Naive thymus-derived CD4-positive, alpha-beta T cell (primary cell): ENCODE measurements at regions not wholly inside any gene's neighbourhood (a gene's known extent, or its start where the extent isn't known, plus 50 kb on each side); places are given as distances from the start of the nearest gene placed in this dataset.

Source experiments
- ATAC-seq: fragments of 150-1000 bp; cut with Tn5 transposase; 2 replicates; pipeline ENCODE4 v1.10.0; 2021; ENCODE audit warnings: mild to moderate bottlenecking, moderate library complexity
- CTCF ChIA-PET: fragments of 350-600 bp; sonication (Branson Sonifier 250); formaldehyde crosslinking; loops from one replicate; lab custom pipeline; 2021; ENCODE audit warnings: antibody characterized with exemption; lab: Charles Lee
- POLR2A ChIA-PET: fragments of 350-600 bp; sonication (Branson Sonifier 250); formaldehyde crosslinking; loops from one replicate; lab custom pipeline; 2021; ENCODE audit warnings: antibody characterized with exemption, inconsistent platforms; lab: Charles Lee
- DNase-seq, 9 donors: peaks; one replicate each; pipeline versions ENCODE4 v3.0.0 to v3.0.0-alpha.2; 2020 to 2022; ENCODE audit warnings: mixed read lengths in 1 of 9
- H3K27ac ChIP-seq: one replicate; pipeline ENCODE4 v1.7.0; 2013; ENCODE audit warnings: mild to moderate bottlenecking, low read depth, low read length, moderate library complexity
- H3K27me3 ChIP-seq, 2 donors: one replicate each; pipeline ENCODE4 v1.7.0; 2013; ENCODE audit warnings: low read length in 2 of 2, mild to moderate bottlenecking in 2 of 2, moderate library complexity in 2 of 2; ENCODE audit not compliant: control insufficient read depth in 2 of 2, insufficient read depth in 2 of 2
- H3K36me3 ChIP-seq, 3 experiments: 1 replicate in 2 of 3; 2 replicates in 1 of 3; pipeline ENCODE4 v1.7.0; 2013; ENCODE audit warnings: low read length in 3 of 3, mild to moderate bottlenecking in 3 of 3, moderate library complexity in 1 of 3; ENCODE audit not compliant: insufficient read depth in 3 of 3, control insufficient read depth in 2 of 3
- H3K4me1 ChIP-seq, 2 donors: one replicate each; pipeline ENCODE4 v1.7.0; 2013; ENCODE audit warnings: low read length in 2 of 2, mild to moderate bottlenecking in 2 of 2, moderate library complexity in 1 of 2; ENCODE audit not compliant: control insufficient read depth in 2 of 2, insufficient read depth in 2 of 2
- H3K4me3 ChIP-seq: 2 replicates; pipeline ENCODE4 v1.7.0; 2013; ENCODE audit warnings: mild to moderate bottlenecking, low read length
- H3K9me3 ChIP-seq, 3 experiments: 1 replicate in 2 of 3; 2 replicates in 1 of 3; pipeline ENCODE4 v1.7.0; 2013; ENCODE audit warnings: low read length in 3 of 3; ENCODE audit not compliant: control insufficient read depth in 2 of 3
- H3K27ac Mint-ChIP-seq, 9 donors: one replicate each; pipeline ENCODE4 v1.8.0; 2020 to 2022; ENCODE audit warnings: mixed read lengths in 9 of 9, mild to moderate bottlenecking in 8 of 9, moderate library complexity in 5 of 9, inconsistent platforms in 2 of 9
- H3K27me3 Mint-ChIP-seq, 5 donors: one replicate each; pipeline ENCODE4 v1.8.0; 2021 to 2022; ENCODE audit warnings: mixed read lengths in 5 of 5, mild to moderate bottlenecking in 1 of 5
- H3K36me3 Mint-ChIP-seq, 5 donors: one replicate each; pipeline ENCODE4 v1.8.0; 2020 to 2022; ENCODE audit warnings: mixed read lengths in 5 of 5, mild to moderate bottlenecking in 3 of 5, inconsistent platforms in 1 of 5
- H3K4me1 Mint-ChIP-seq, 7 donors: one replicate each; pipeline ENCODE4 v1.8.0; 2020 to 2022; ENCODE audit warnings: mixed read lengths in 7 of 7, mild to moderate bottlenecking in 3 of 7, inconsistent platforms in 1 of 7
- H3K4me3 Mint-ChIP-seq, 10 donors: one replicate each; pipeline ENCODE4 v1.8.0; 2020 to 2022; ENCODE audit warnings: mild to moderate bottlenecking in 10 of 10, mixed read lengths in 10 of 10, moderate library complexity in 6 of 10, inconsistent platforms in 2 of 10
- H3K9me3 Mint-ChIP-seq, 11 donors: one replicate each; pipeline ENCODE4 v1.8.0; 2020 to 2022; ENCODE audit warnings: mixed read lengths in 11 of 11, mild to moderate bottlenecking in 4 of 11, inconsistent platforms in 1 of 11, moderate library complexity in 1 of 11
- intact Hi-C, 2 donors: fragments of 100-400 bp; cut with micrococcal nuclease; formaldehyde crosslinking; loops; one replicate each; pipeline ENCODE4 v1.15.1; 2023

DNA sequence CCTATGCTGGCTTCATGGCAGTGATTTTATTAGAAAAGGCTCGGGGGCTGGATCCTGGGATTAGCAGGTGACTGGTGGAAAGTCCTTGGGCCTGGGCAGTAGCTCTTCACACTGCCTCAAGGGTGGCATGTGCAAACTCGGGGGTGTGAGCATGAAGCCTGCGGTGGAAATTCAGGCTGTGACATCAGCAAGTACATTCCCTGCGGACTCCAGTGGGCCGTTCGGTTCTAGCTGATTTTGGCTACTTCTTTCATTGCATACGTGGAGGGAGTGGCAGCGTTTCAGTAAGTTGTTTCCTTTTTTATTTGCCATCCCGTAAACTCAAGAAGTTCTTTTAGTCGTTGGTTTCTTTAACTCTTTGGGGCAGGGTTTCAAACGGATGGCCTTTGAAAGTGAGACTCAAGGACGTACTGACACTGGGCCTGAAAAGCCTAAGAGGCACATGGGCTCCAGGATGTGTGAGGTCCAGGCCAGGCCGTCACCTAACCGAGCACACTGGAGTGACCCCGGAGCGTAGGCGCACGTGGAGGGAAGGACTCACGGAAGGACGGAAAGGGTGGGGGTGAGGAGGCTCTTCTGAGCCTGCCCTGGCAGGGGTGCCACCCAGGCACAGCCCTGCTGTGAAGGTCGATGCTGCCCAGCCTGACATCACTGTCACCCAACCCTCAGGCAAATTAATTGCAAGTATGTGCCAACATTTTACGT is 104.0 kb upstream of the FRMD1 start:
- H3K27me3 Mint-ChIP-seq: peaks cover 0 to 33% (median 0%) of the 10 kb centered on the region in 5 donors

DNA sequence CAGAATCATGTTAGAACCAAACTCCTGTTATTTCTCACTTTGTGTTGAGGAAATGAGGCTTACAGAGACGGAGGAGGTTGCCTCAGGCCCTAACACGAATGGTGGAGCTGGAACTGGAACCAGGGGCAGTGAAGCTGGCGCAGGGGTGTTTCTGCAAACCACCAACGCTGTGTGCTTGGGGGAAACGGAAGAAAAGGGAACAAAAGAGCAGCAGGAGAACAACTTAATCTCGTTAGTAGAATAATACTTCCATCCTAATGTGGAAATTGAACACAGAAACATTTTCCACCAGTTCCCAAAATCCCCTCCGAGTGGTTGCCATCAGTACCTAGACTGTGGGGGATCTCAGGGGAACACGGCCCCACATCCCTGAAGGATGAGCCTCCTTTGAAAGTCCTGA is 103.4 kb upstream of the FRMD1 start:
- Histone ChIP-seq H3K27ac (no peak overlapping the region), H3K4me1 (no peaks in the 10 kb centered on the region), H3K4me3 (no peak overlapping the region), H3K27me3 (no peaks in the 10 kb centered on the region), H3K9me3 (no peaks in the 10 kb centered on the region), H3K36me3 (no peaks in the 10 kb centered on the region)
- POLR2A ChIA-PET: no interaction called here
- CTCF ChIA-PET: no interaction called here
- Mint-ChIP-seq H3K27me3 (peaks cover 0 to 40% (median 0%) of the 10 kb centered on the region in 5 donors), H3K9me3 (peaks cover 0 to 7% (median 0%) of the 10 kb centered on the region in 11 donors), H3K4me3 (no peak overlapping the region), H3K36me3 (no peaks in the 10 kb centered on the region), H3K27ac (no peak overlapping the region), H3K4me1 (no peaks in the 10 kb centered on the region)
- DNase-seq: no peak
- ATAC-seq: no peak
- intact Hi-C loops: no loop called here

More for the DNA sequence above, 104.0 kb upstream of the FRMD1 start:
- ATAC-seq (no peak), DNase-seq (no peak)
- no peaks in the 10 kb centered on the region for H3K9me3 ChIP-seq
- Mint-ChIP-seq H3K4me3 (no peak overlapping the region), H3K4me1 (no peaks in the 10 kb centered on the region), H3K9me3 (peaks cover 0 to 7% (median 0%) of the 10 kb centered on the region in 11 donors), H3K27ac (no peak overlapping the region), H3K36me3 (no peaks in the 10 kb centered on the region)
- H3K4me3 ChIP-seq: no peak overlapping the region
- no peaks in the 10 kb centered on the region for H3K4me1 ChIP-seq
- intact Hi-C loops: no loop called here
- ChIA-PET POLR2A (no interaction called here), CTCF (no interaction called here)
- H3K27ac ChIP-seq: no peak overlapping the region
- H3K27me3 ChIP-seq: no peaks in the 10 kb centered on the region
- no peaks in the 10 kb centered on the region for H3K36me3 ChIP-seq

DNA sequence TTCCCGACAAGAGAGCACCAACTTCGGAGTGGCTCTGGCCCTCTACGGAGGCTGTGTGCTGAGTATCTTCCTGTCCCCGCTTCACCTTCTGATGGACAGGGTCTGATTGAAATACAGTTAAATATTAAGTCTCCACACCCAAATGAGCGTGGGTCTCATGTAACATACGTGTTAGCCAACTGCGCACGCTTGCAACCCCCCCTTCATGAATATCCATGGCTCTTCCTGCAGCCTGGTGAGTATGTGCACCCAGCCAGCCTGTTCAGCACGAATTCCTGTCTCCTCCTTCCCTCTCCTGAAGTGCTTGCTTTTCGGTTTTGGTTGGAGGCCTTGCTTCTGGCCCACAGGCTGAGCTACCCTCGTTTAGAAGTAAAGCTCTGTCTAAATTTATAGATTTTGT is 102.9 kb upstream of the FRMD1 start:
- H3K4me3 Mint-ChIP-seq: no peak overlapping the region
- Histone ChIP-seq H3K9me3 (no peaks in the 10 kb centered on the region), H3K36me3 (no peaks in the 10 kb centered on the region), H3K4me3 (no peak overlapping the region), H3K4me1 (no peaks in the 10 kb centered on the region), H3K27ac (no peak overlapping the region), H3K27me3 (no peaks in the 10 kb centered on the region)
- H3K9me3 Mint-ChIP-seq: peaks cover 0 to 5% (median 0%) of the 10 kb centered on the region in 11 donors
- ATAC-seq (no peak), DNase-seq (no peak)
- CTCF ChIA-PET: no interaction called here
- POLR2A ChIA-PET: no interaction called here
- intact Hi-C loops: no loop called here
- no peaks in the 10 kb centered on the region for H3K4me1 Mint-ChIP-seq
- H3K36me3 Mint-ChIP-seq: no peaks in the 10 kb centered on the region
- H3K27me3 Mint-ChIP-seq: peaks cover 0 to 39% (median 0%) of the 10 kb centered on the region in 5 donors
- no peak overlapping the region for H3K27ac Mint-ChIP-seq

DNA sequence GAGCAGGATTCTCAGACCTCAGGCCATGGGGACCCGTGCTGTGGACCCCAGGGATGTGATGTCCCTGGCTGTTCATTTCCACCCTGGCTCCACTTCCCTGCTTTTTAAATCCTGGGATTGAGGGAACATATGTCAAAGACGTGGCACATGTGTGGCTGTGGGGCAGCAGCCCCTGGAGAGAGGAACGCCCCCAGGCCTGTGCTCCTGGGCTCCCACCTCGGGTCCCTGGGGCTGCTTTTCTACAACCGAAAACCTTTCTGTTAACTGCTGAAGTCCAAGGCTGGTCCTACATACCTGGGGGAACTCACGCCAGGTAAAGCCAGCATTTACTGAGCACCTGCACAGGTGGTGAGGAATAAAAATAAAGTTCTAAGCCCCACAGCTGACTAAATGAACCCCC is 102.3 kb upstream of the FRMD1 start:
- no peak for DNase-seq
- intact Hi-C loops: no loop called here
- CTCF ChIA-PET: no interaction called here

DNA sequence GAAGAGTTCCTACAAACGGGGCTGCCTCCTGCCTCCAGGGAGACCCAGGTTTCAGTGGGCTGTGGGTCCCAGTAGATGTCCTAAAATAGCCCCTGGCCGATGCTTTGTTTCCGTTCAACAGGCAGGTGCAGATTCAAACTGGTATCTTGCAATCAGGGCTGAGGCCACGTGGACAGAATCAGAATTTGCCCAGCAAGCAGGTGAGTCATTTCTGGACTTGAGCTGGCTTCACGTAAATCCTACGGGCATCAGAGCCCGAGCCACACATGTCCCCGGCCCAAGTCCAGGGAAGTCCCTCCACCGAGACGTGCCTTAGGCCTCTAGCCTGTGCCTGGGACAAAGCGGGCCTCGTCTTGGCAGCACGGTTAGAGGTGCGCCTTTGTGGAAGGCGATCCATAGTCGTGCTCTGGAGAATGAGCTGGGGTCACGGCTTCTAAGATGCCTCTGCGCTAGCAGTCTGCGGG is 101.6 kb upstream of the FRMD1 start:
- H3K27me3 Mint-ChIP-seq: peaks cover 1 to 35% (median 7%) of the 10 kb centered on the region in 5 donors
- ChIA-PET POLR2A (no interaction called here), CTCF (no interaction called here)
- Histone ChIP-seq H3K36me3 (no peaks in the 10 kb centered on the region), H3K9me3 (no peaks in the 10 kb centered on the region), H3K4me3 (no peak overlapping the region), H3K27ac (no peak overlapping the region), H3K27me3 (no peaks in the 10 kb centered on the region), H3K4me1 (no peaks in the 10 kb centered on the region)
- H3K9me3 Mint-ChIP-seq: peaks cover 0 to 5% (median 0%) of the 10 kb centered on the region in 11 donors
- DNase-seq: no peak
- no peak overlapping the region for H3K4me3 Mint-ChIP-seq
- ATAC-seq: no peak
- H3K27ac Mint-ChIP-seq: no peak overlapping the region
- no peaks in the 10 kb centered on the region for H3K36me3 Mint-ChIP-seq
- intact Hi-C loops: no loop called here
- no peaks in the 10 kb centered on the region for H3K4me1 Mint-ChIP-seq

More for the DNA sequence above, 102.3 kb upstream of the FRMD1 start:
- POLR2A ChIA-PET: no interaction called here
- Mint-ChIP-seq H3K36me3 (no peaks in the 10 kb centered on the region), H3K9me3 (peaks cover 0 to 5% (median 0%) of the 10 kb centered on the region in 11 donors), H3K27me3 (peaks cover 0 to 35% (median 5%) of the 10 kb centered on the region in 5 donors), H3K27ac (no peak overlapping the region), H3K4me1 (no peaks in the 10 kb centered on the region), H3K4me3 (no peak overlapping the region)
- H3K27ac ChIP-seq: no peak overlapping the region
- ATAC-seq: no peak
- H3K27me3 ChIP-seq: no peaks in the 10 kb centered on the region
- no peaks in the 10 kb centered on the region for H3K9me3 ChIP-seq
- H3K4me3 ChIP-seq: no peak overlapping the region
- no peaks in the 10 kb centered on the region for H3K4me1 ChIP-seq
- H3K36me3 ChIP-seq: no peaks in the 10 kb centered on the region

DNA sequence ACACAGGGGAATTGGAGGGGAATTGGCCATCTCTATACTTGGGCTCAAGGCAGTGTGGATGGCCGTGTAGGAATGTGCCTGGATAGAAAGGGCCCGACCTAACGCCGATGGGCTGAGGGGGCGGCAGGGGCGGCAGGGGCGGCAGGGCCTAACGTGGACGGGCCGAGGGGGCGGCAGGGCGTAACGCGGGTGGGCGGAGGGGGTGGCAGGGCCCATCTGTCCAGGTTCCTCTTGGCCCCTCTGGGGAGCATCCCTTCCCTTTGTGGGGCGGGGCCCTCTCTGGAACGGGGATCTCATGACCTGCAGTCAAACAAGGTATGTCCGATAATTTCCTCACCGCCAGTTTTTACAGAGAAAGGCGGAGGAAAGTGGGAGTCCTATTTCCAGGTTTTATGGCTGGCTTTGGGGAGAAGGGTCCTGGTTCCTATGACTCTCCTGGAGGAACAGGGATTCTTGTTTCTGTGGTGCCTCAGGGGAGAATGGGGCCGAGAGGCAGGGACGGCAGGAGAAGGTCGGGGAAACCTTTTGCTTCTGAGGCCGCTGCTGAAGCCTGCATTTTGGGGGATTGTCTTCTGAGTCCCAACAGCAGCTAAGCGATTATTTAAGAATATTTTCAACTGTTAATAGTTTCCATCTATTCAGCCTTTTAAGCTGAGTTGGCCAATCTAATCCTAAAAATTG is 100.8 kb upstream of the FRMD1 start:
- DNase-seq: no peak
- ChIA-PET POLR2A (no interaction called here), CTCF (no interaction called here)
- H3K4me1 ChIP-seq: no peaks in the 10 kb centered on the region
- no peaks in the 10 kb centered on the region for H3K36me3 Mint-ChIP-seq
- no peak overlapping the region for H3K27ac ChIP-seq
- no peaks in the 10 kb centered on the region for H3K4me1 Mint-ChIP-seq
- intact Hi-C loops: no loop called here
- peaks cover 0 to 2% (median 0%) of the 10 kb centered on the region in 11 donors for H3K9me3 Mint-ChIP-seq
- no peak overlapping the region for H3K4me3 ChIP-seq
- H3K36me3 ChIP-seq: no peaks in the 10 kb centered on the region
- H3K27me3 Mint-ChIP-seq: peaks cover 6 to 35% (median 7%) of the 10 kb centered on the region in 5 donors
- H3K27me3 ChIP-seq: no peaks in the 10 kb centered on the region
- H3K9me3 ChIP-seq: no peaks in the 10 kb centered on the region
- no peak for ATAC-seq
- H3K27ac Mint-ChIP-seq: no peak overlapping the region
- no peak overlapping the region for H3K4me3 Mint-ChIP-seq
